Breast epithelium (tissue), 3 donors: ENCODE measurements at regions not wholly inside any gene's neighbourhood (a gene's known extent, or its start where the extent isn't known, plus 50 kb on each side); places are given as distances from the start of the nearest gene placed in this dataset.
"Not testable (repeated sequence)": the region's sequence is repeated elsewhere in the genome, so short reads cannot be mapped to it uniquely, and the experiment has no call there.

Source experiments
- POLR2A ChIP-seq: fragments of 450-650 bp; IDR thresholded peaks from one replicate; pipeline ENCODE4 v1.6.1; 2016; ENCODE audit warnings: antibody characterized with exemption, mild to moderate bottlenecking, moderate library complexity
- TF ChIP-seq, protein P1 (sequence below), 3 donors: fragments of 450-650 bp; IDR thresholded peaks; one replicate each; pipeline ENCODE4 v1.5.1; 2016 to 2017; ENCODE audit warnings: antibody characterized with exemption in 3 of 3, mild to moderate bottlenecking in 3 of 3, moderate library complexity in 3 of 3

DNA sequence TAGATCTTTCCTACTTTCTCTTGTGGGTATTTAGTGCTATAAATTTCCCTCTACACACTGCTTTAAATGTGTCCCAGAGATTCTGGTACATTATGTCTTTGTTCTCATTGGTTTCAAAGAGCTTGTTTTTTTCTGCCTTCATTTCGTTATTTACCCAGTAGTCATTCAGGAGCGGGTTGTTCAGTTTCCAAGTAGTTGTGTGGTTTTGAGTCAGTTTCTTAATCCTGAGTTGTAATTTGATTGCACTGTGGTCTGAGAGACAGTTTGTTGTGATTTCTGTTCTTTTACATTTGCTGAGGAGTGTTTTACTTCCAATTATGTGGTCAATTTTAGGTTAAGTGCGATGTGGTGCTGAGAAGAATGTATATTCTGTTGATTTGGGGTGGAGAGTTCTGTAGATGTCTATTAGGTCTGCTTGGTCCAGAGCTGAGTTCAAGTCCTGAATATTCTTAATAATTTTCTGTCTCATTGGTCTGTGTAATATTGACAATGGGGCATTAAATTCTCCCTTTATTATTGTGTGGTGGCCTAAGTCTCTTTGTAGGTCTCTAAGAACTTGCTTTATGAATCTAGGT lies 72.9 kb downstream of the NFKBIZ start:
- TF ChIP-seq, protein P1, sequence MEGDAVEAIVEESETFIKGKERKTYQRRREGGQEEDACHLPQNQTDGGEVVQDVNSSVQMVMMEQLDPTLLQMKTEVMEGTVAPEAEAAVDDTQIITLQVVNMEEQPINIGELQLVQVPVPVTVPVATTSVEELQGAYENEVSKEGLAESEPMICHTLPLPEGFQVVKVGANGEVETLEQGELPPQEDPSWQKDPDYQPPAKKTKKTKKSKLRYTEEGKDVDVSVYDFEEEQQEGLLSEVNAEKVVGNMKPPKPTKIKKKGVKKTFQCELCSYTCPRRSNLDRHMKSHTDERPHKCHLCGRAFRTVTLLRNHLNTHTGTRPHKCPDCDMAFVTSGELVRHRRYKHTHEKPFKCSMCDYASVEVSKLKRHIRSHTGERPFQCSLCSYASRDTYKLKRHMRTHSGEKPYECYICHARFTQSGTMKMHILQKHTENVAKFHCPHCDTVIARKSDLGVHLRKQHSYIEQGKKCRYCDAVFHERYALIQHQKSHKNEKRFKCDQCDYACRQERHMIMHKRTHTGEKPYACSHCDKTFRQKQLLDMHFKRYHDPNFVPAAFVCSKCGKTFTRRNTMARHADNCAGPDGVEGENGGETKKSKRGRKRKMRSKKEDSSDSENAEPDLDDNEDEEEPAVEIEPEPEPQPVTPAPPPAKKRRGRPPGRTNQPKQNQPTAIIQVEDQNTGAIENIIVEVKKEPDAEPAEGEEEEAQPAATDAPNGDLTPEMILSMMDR (IDR thresholded peaks at IDR 0.05): not testable (repeated sequence)
- TF ChIP-seq POLR2A: not testable (repeated sequence)
